ENCODE measurements at regions not wholly inside any gene's neighbourhood (a gene's known extent, or its start where the extent isn't known, plus 50 kb on each side); places are given as distances from the start of the nearest gene placed in this dataset.

DNA sequence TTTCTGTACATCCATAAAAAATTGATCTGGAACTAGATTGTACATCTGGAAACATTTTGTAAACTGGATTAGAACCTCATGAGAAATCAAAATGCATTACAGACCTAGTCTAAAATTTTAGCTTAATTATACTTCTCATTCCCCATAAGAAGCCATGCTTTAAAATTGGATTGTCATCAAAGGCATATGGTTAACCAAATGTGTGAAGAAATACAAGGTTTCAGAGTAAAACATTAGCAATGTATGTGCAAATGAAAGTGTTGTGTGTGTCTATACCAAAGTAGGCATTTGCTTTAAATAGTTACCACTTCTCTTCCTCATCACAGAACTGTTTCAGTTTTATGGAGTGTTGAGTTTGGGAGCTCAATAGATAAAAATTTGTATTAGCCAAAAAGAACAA lies 968.7 kb downstream of the EPHA3 start:
- Histone ChIP-seq H2BK5ac (ENCODE audit: low read depth, low read length) (no peak overlapping the region), H4K91ac (replicated peaks; ENCODE audit: insufficient read length, low read length) (no peak overlapping the region), H3K14ac (ENCODE audit: insufficient read length) (no peak overlapping the region), H2BK20ac (ENCODE audit: low read length) (no peak overlapping the region), H3K4me1 (replicated peaks in 1 of 4; ENCODE audit: control insufficient read depth in 3 of 4, insufficient read depth in 4 of 4, low read length in 3 of 4) (peaks cover 0 to 5% (median 1%) of the 10 kb centered on the region in 4 experiments; a peak in 3 of 7 replicates), H4K20me1 (replicated peaks in 1 of 2; ENCODE audit: control insufficient read depth in 1 of 2, insufficient read depth in 2 of 2, low read length in 2 of 2) (no peaks in the 10 kb centered on the region), H2AFZ (ENCODE audit: low read length) (no peak overlapping the region), H2BK12ac (ENCODE audit: low read depth, low read length) (no peak overlapping the region), H3K79me1 (ENCODE audit: low read depth, low read length) (no peaks in the 10 kb centered on the region), H3K56ac (replicated peaks; ENCODE audit: insufficient read length, low read depth, low read length) (no peak overlapping the region), H3K4me3 (ENCODE audit: extremely low read depth in 1 of 4, insufficient read depth in 2 of 4, low read depth in 3 of 4, low read length in 4 of 4) (no peak overlapping the region), H3K27me3 (replicated peaks in 1 of 4; ENCODE audit: control insufficient read depth in 3 of 4, extremely low read depth in 1 of 4, insufficient read depth in 3 of 4, low read length in 3 of 4) (no peaks in the 10 kb centered on the region), H2BK15ac (ENCODE audit: low read length) (no peak overlapping the region), H3K4me2 (ENCODE audit: insufficient read depth in 1 of 2, low read depth in 2 of 2, low read length in 2 of 2) (no peak overlapping the region), H2BK120ac (replicated peaks; ENCODE audit: low read depth, low read length) (no peak overlapping the region), H3K36me3 (ENCODE audit: control insufficient read depth in 2 of 4, insufficient read depth in 4 of 4, low read length in 3 of 4) (no peaks in the 10 kb centered on the region), H3K27ac (ENCODE audit: low read depth, low read length) (no peak overlapping the region), H3K79me2 (ENCODE audit: control insufficient read depth in 1 of 2, insufficient read depth in 2 of 2, low read length in 2 of 2) (no peaks in the 10 kb centered on the region), H4K8ac (ENCODE audit: extremely low read depth, insufficient read depth, low read length) (no peak overlapping the region), H3K18ac (ENCODE audit: extremely low read depth, low read length) (no peak overlapping the region), H3K9ac (replicated peaks in 1 of 4; ENCODE audit: extremely low read depth in 1 of 4, low read depth in 3 of 4, low read length in 3 of 4) (no peak overlapping the region), H2AK5ac (ENCODE audit: low read depth, low read length) (no peak overlapping the region), H3K9me3 (ENCODE audit: insufficient read depth in 2 of 2, low read depth in 1 of 2, low read length in 1 of 2) (peaks cover 0 to 4% of the 10 kb centered on the region in 2 experiments; a peak in 1 of 4 replicates), H4K5ac (ENCODE audit: insufficient read length, low read depth, low read length) (no peak overlapping the region), H3K4ac (replicated peaks; ENCODE audit: insufficient read length, low read depth, low read length) (no peak overlapping the region), H3K23ac (ENCODE audit: insufficient read length) (no peak overlapping the region), H3K23me2 (ENCODE audit: low read depth, low read length) (no peaks in the 10 kb centered on the region)
- ChIA-PET CTCF (ENCODE audit: partially characterized antibody) (interaction anchor here (1.0 to 1.1 kb wide), 2 partner anchors 16 to 128 kb away, joined by 3 read pairs; no protein-coding TSS in a partner anchor), POLR2A (ENCODE audit: partially characterized antibody) (no interaction called here)
- FAIRE-seq (no peak), DNase-seq (ENCODE audit: low read depth in 1 of 2, low spot score in 2 of 2) (no peak)
- TF ChIP-seq HDAC2 (IDR thresholded peaks at IDR 0.05; ENCODE audit: borderline replicate concordance in 1 of 2, low read depth in 2 of 2, low read length in 2 of 2) (no peak), GABPA (IDR thresholded peaks at IDR 0.05; ENCODE audit: borderline replicate concordance, insufficient read depth, low read length) (no peak), TEAD4 (IDR thresholded peaks at IDR 0.05; ENCODE audit: low read depth, low read length) (no peak), ZNF274 (IDR thresholded peaks at IDR 0.05; ENCODE audit: borderline replicate concordance, extremely low read depth, low read length) (no peak), SP2 (IDR thresholded peaks at IDR 0.05; ENCODE audit: low read length) (no peak), RAD21 (IDR thresholded peaks at IDR 0.05 in 1 of 2, conservative IDR thresholded peaks at IDR 0.05 in 1 of 2; ENCODE audit: low read depth in 2 of 2, low read length in 2 of 2) (no peak), CREB1 (IDR thresholded peaks at IDR 0.05) (no peak), JUND (IDR thresholded peaks at IDR 0.05; ENCODE audit: low read length) (no peak), NANOG (IDR thresholded peaks at IDR 0.05; ENCODE audit: insufficient read depth, low read depth, low read length, poor library complexity, severe bottlenecking) (no peak), KDM4A (IDR thresholded peaks at IDR 0.05; ENCODE audit: low read depth, low read length, severe bottlenecking) (no peak), TAF7 (optimal IDR thresholded peaks at IDR 0.05; ENCODE audit: borderline replicate concordance, low read depth, low read length) (no peak), SIX5 (IDR thresholded peaks at IDR 0.05; ENCODE audit: low read depth, low read length) (no peak), SIN3A (conservative IDR thresholded peaks at IDR 0.05 in 1 of 2, IDR thresholded peaks at IDR 0.05 in 1 of 2; ENCODE audit: low read depth in 1 of 2, low read length in 2 of 2) (no peak), MAFK (IDR thresholded peaks at IDR 0.05; ENCODE audit: low read depth, low read length) (no peak), PHF8 (conservative IDR thresholded peaks at IDR 0.05; ENCODE audit: low read depth, low read length) (no peak), SIRT6 (IDR thresholded peaks at IDR 0.05; ENCODE audit: low read length) (no peak)

Measured in H1 (cell line).